H9 (cell line): ENCODE measurements at regions not wholly inside any gene's neighbourhood (a gene's known extent, or its start where the extent isn't known, plus 50 kb on each side); places are given as distances from the start of the nearest gene placed in this dataset.

ENCODE experiments used
- DNase-seq: peaks from one replicate; pipeline ENCODE4 v3.0.0-alpha.2; 2017
- H2AFZ ChIP-seq: one replicate; pipeline ENCODE4 v1.6.1; 2013; ENCODE audit warnings: mild to moderate bottlenecking, low read length, control low read depth, moderate library complexity
- H2AK5ac ChIP-seq: 2 replicates; pipeline ENCODE4 v1.6.1; 2013; ENCODE audit warnings: low read length, control low read depth, mixed read lengths; ENCODE audit not compliant: insufficient read length
- H2BK120ac ChIP-seq: one replicate; pipeline ENCODE4 v1.6.1; 2013; ENCODE audit warnings: low read depth, mild to moderate bottlenecking, low read length, control low read depth, inconsistent platforms; ENCODE audit not compliant: poor library complexity, severe bottlenecking
- H2BK12ac ChIP-seq: 2 replicates; pipeline ENCODE4 v1.6.1; 2013; ENCODE audit warnings: low read length, control low read depth, mixed read lengths, low read depth; ENCODE audit not compliant: insufficient read length
- H2BK15ac ChIP-seq: 2 replicates; pipeline ENCODE4 v1.6.1; 2013; ENCODE audit warnings: low read depth, low read length, control low read depth
- H2BK20ac ChIP-seq: one replicate; pipeline ENCODE4 v1.6.1; 2013; ENCODE audit warnings: low read depth, mild to moderate bottlenecking, low read length, control low read depth, inconsistent platforms; ENCODE audit not compliant: poor library complexity, severe bottlenecking
- H2BK5ac ChIP-seq: 2 replicates; pipeline ENCODE4 v1.6.1; 2013; ENCODE audit warnings: low read length, control low read depth, mixed read lengths; ENCODE audit not compliant: insufficient read length
- H3K14ac ChIP-seq: 2 replicates; pipeline ENCODE4 v1.6.1; 2013; ENCODE audit warnings: low read length, control low read depth; ENCODE audit not compliant: insufficient read depth
- H3K18ac ChIP-seq: 2 replicates; pipeline ENCODE4 v1.6.1; 2013; ENCODE audit warnings: low read depth, mild to moderate bottlenecking, mixed read lengths, low read length, control low read depth; ENCODE audit not compliant: insufficient read length
- H3K23ac ChIP-seq: 2 replicates; pipeline ENCODE4 v1.6.1; 2013; ENCODE audit warnings: low read length, control low read depth, mixed read lengths, low read depth; ENCODE audit not compliant: insufficient read length
- H3K23me2 ChIP-seq: 2 replicates; pipeline ENCODE4 v1.6.1; 2013; ENCODE audit warnings: low read depth, mild to moderate bottlenecking, mixed read lengths, low read length, control low read depth; ENCODE audit not compliant: insufficient read length, poor library complexity, severe bottlenecking
- H3K27ac ChIP-seq: 2 replicates; pipeline ENCODE4 v1.5.1; 2013; ENCODE audit warnings: low read length, control low read depth, mixed read lengths, low read depth; ENCODE audit not compliant: insufficient read length
- H3K27me3 ChIP-seq: 2 replicates; pipeline ENCODE4 v1.6.1; 2013; ENCODE audit warnings: low read length, control low read depth, inconsistent platforms; ENCODE audit not compliant: insufficient read depth
- H3K4ac ChIP-seq: 2 replicates; pipeline ENCODE4 v1.6.1; 2013; ENCODE audit warnings: low read depth, mild to moderate bottlenecking, control low read depth, inconsistent platforms, low read length, moderate library complexity
- H3K4me1 ChIP-seq: 2 replicates; pipeline ENCODE4 v1.6.1; 2013; ENCODE audit warnings: low read length, control low read depth, inconsistent platforms; ENCODE audit not compliant: insufficient read depth
- H3K4me2 ChIP-seq: 2 replicates; pipeline ENCODE4 v1.6.1; 2013; ENCODE audit warnings: low read length, control low read depth, mixed read lengths; ENCODE audit not compliant: insufficient read length, insufficient read depth
- H3K56ac ChIP-seq: 2 replicates; pipeline ENCODE4 v1.6.1; 2013; ENCODE audit warnings: low read depth, mild to moderate bottlenecking, mixed read lengths, low read length, control low read depth; ENCODE audit not compliant: insufficient read length
- H3K79me1 ChIP-seq: 2 replicates; pipeline ENCODE4 v1.6.1; 2013; ENCODE audit warnings: low read depth, mild to moderate bottlenecking, moderate library complexity, low read length, control low read depth, inconsistent platforms; ENCODE audit not compliant: insufficient read depth, poor library complexity, severe bottlenecking
- H3K79me2 ChIP-seq: 2 replicates; pipeline ENCODE4 v1.6.1; 2013; ENCODE audit warnings: low read length, control low read depth, inconsistent platforms; ENCODE audit not compliant: insufficient read depth
- H3K9ac ChIP-seq: 2 replicates; pipeline ENCODE4 v1.6.1; 2013; ENCODE audit warnings: low read length, control low read depth, mixed read lengths; ENCODE audit not compliant: insufficient read length; ENCODE audit errors: extremely low read depth
- H3K9me3 ChIP-seq: one replicate; pipeline ENCODE4 v1.6.1; 2013; ENCODE audit warnings: low read depth, low read length, inconsistent platforms; ENCODE audit not compliant: control insufficient read depth
- H3T11ph ChIP-seq: one replicate; pipeline ENCODE4 v1.6.1; 2013; ENCODE audit warnings: mild to moderate bottlenecking, low read length, control low read depth, inconsistent platforms
- H4K20me1 ChIP-seq: one replicate; pipeline ENCODE4 v1.6.1; 2013; ENCODE audit not compliant: control insufficient read depth, insufficient read length, insufficient read depth
- H4K5ac ChIP-seq: 2 replicates; pipeline ENCODE4 v1.6.1; 2013; ENCODE audit warnings: low read depth, mild to moderate bottlenecking, mixed read lengths, low read length, control low read depth; ENCODE audit not compliant: insufficient read length
- H4K8ac ChIP-seq: replicated peaks from 2 replicates; pipeline ENCODE4 v1.6.1; 2013; ENCODE audit warnings: low read length, control low read depth, mixed read lengths, low read depth; ENCODE audit not compliant: insufficient read length
- H4K91ac ChIP-seq: 2 replicates; pipeline ENCODE4 v1.6.1; 2013; ENCODE audit warnings: low read depth, mild to moderate bottlenecking, moderate library complexity, mixed read lengths, low read length, control low read depth; ENCODE audit not compliant: insufficient read length
- H3K27ac Mint-ChIP-seq, 3 experiments: 2 replicates in 2 of 3; 3 replicates in 1 of 3; pipeline ENCODE4 v1.8.0; 2020 to 2021; ENCODE audit warnings: mixed read lengths in 3 of 3, mild to moderate bottlenecking in 1 of 3, moderate library complexity in 1 of 3
- H3K27me3 Mint-ChIP-seq: 2 replicates; pipeline ENCODE4 v1.8.0; 2021; ENCODE audit warnings: low read depth, mild to moderate bottlenecking, moderate library complexity, mixed read lengths
- H3K36me3 Mint-ChIP-seq, 3 experiments: 2 replicates in 2 of 3; 3 replicates in 1 of 3; pipeline ENCODE4 v1.8.0; 2020 to 2021; ENCODE audit warnings: low read depth in 3 of 3, mixed read lengths in 3 of 3; ENCODE audit not compliant: insufficient read depth in 1 of 3
- H3K4me1 Mint-ChIP-seq, 2 experiments: 2 replicates each; pipeline ENCODE4 v1.8.0; 2020; ENCODE audit warnings: mixed read lengths in 2 of 2
- H3K4me3 Mint-ChIP-seq, 2 experiments: 2 replicates in 1 of 2; 3 replicates in 1 of 2; pipeline ENCODE4 v1.8.0; 2020 to 2021; ENCODE audit warnings: mild to moderate bottlenecking in 2 of 2, mixed read lengths in 2 of 2, moderate library complexity in 1 of 2
- H3K9me3 Mint-ChIP-seq, 2 experiments: 2 replicates in 1 of 2; 3 replicates in 1 of 2; pipeline ENCODE4 v1.8.0; 2020; ENCODE audit warnings: mild to moderate bottlenecking in 2 of 2, mixed read lengths in 2 of 2, moderate library complexity in 1 of 2
- WGBS: extraction: QIAGEN DNeasy Blood & Tissue Kit; methylation state at CpG from one replicate; pipeline ENCODE4 v1.1.7; 2013; ENCODE audit warnings: missing lambda C conversion rate, low lambda C conversion rate, mixed read lengths; ENCODE audit not compliant: insufficient read length; ENCODE audit errors: extremely low coverage; 5-methylcytosine and 5-hydroxymethylcytosine counted together
- TF ChIP-seq, protein P1 (sequence below): fragments of 200-600 bp; sonication (generic); conservative IDR thresholded peaks from 3 replicates; pipeline ENCODE4 v1.8.0; 2021; ENCODE audit warnings: antibody characterized with exemption, mild to moderate bottlenecking

DNA sequence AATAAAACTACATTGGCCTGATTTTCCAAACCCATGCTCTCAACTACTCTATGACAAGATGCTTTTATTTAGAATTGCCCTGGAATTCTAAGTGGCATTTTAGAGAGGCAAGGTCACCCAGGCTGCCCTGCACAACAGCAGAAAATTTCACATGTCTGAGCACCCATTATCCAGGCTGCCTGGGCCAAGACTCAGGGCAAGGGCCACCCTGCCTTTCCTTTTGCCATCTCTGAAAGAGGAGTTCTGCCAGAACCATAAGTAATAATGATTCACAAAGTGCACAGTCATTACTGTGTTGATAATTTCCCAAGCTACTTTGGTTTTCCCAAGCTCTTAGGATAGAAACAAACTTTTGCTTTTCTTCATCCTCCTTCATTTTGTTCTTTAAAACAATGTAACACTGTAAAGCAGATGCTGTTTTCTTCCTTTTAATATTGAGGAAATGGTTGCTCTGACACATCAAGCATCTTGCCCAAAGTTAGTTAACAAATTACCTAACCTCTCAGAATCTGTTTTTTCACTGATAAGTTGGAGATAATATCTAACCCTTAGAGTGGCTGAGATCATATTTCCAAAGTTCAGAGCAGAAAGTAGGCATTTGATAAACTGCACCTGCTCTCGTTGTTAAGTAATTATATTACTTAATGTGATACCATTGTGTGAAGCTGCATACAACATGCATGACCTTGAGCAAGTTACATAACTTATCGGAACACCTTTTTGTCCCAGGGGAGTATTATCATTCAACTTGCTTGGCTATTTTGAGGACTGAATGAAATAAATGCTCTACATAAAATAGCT lies 325.6 kb downstream of the PRELID2 start:
- no peak overlapping the region for H3K4ac ChIP-seq
- TF ChIP-seq, protein P1, sequence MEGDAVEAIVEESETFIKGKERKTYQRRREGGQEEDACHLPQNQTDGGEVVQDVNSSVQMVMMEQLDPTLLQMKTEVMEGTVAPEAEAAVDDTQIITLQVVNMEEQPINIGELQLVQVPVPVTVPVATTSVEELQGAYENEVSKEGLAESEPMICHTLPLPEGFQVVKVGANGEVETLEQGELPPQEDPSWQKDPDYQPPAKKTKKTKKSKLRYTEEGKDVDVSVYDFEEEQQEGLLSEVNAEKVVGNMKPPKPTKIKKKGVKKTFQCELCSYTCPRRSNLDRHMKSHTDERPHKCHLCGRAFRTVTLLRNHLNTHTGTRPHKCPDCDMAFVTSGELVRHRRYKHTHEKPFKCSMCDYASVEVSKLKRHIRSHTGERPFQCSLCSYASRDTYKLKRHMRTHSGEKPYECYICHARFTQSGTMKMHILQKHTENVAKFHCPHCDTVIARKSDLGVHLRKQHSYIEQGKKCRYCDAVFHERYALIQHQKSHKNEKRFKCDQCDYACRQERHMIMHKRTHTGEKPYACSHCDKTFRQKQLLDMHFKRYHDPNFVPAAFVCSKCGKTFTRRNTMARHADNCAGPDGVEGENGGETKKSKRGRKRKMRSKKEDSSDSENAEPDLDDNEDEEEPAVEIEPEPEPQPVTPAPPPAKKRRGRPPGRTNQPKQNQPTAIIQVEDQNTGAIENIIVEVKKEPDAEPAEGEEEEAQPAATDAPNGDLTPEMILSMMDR = no peak
- H3K4me2 ChIP-seq = no peak overlapping the region
- no peak overlapping the region for H4K8ac ChIP-seq
- H4K5ac ChIP-seq = no peak overlapping the region
- Mint-ChIP-seq H3K9me3 (no peaks in the 10 kb centered on the region), H3K27me3 (no peaks in the 10 kb centered on the region), H3K4me1 (no peaks in the 10 kb centered on the region), H3K36me3 (no peaks in the 10 kb centered on the region; a peak in 1 of 7 replicates), H3K27ac (peak overlapping the region in 1 of 3 experiments; percentile 34; a peak in 1 of 7 replicates), H3K4me3 (no peak overlapping the region)
- no peak overlapping the region for H2BK15ac ChIP-seq
- H3K23ac ChIP-seq = no peak overlapping the region
- no peaks in the 10 kb centered on the region for H3K79me1 ChIP-seq
- no peak overlapping the region for H2BK20ac ChIP-seq
- H3K9ac ChIP-seq = no peak overlapping the region
- H3K23me2 ChIP-seq = no peaks in the 10 kb centered on the region
- no peak overlapping the region for H2BK5ac ChIP-seq
- no peaks in the 10 kb centered on the region for H3K4me1 ChIP-seq
- H2BK120ac ChIP-seq = no peak overlapping the region
- H2BK12ac ChIP-seq = no peak overlapping the region
- no CpG with 5 or more reads among the region's 2 CpGs for WGBS
- no peak for DNase-seq
- no peak overlapping the region for H3K14ac ChIP-seq
- no peak overlapping the region for H2AFZ ChIP-seq
- no peak overlapping the region for H2AK5ac ChIP-seq
- no peak overlapping the region for H3K18ac ChIP-seq
- no peak overlapping the region for H3T11ph ChIP-seq
- no peaks in the 10 kb centered on the region for H3K9me3 ChIP-seq
- H3K79me2 ChIP-seq = no peaks in the 10 kb centered on the region
- H4K20me1 ChIP-seq = no peaks in the 10 kb centered on the region
- H4K91ac ChIP-seq = no peak overlapping the region
- no peaks in the 10 kb centered on the region for H3K27me3 ChIP-seq
- H3K27ac ChIP-seq = no peak overlapping the region
- H3K56ac ChIP-seq = no peak overlapping the region
